Esophagus muscularis mucosa (tissue), 4 donors: ENCODE measurements at regions not wholly inside any gene's neighbourhood (a gene's known extent, or its start where the extent isn't known, plus 50 kb on each side); places are given as distances from the start of the nearest gene placed in this dataset.

Experiments used
- DNase-seq: peaks from one replicate; pipeline ENCODE4 v3.0.0-alpha.2; 2017; ENCODE audit errors: extremely low spot score
- H3K27ac ChIP-seq, 4 donors: fragments of 200-600 bp; sonication (generic); replicated peaks in 1 of 4; 1 replicate in 3 of 4; 2 replicates in 1 of 4; pipeline ENCODE4 v1.5.1; 2016 to 2019; ENCODE audit warnings: mild to moderate bottlenecking in 1 of 4
- H3K27me3 ChIP-seq, 4 donors: fragments of 200-600 bp; sonication (generic); one replicate each; pipeline versions ENCODE4 v1.5.1 to v1.6.0; 2016 to 2019
- H3K36me3 ChIP-seq, 4 donors: fragments of 200-600 bp; sonication (generic); one replicate each; pipeline ENCODE4 v1.5.1; 2016 to 2019
- H3K4me1 ChIP-seq, 4 donors: fragments of 200-600 bp; sonication (generic); one replicate each; pipeline ENCODE4 v1.5.1; 2016 to 2019
- H3K4me3 ChIP-seq, 4 donors: fragments of 200-600 bp; sonication (generic); 1 replicate in 2 of 4; 2 replicates in 2 of 4; pipeline ENCODE4 v1.5.1; 2016 to 2019; ENCODE audit warnings: mild to moderate bottlenecking in 4 of 4, moderate library complexity in 1 of 4
- H3K9me3 ChIP-seq, 4 donors: fragments of 200-600 bp; sonication (generic); 1 replicate in 3 of 4; 2 replicates in 1 of 4; pipeline ENCODE4 v1.5.1; 2016 to 2019
- CTCF ChIP-seq, 3 experiments: fragments of 200-600 bp in 2 of 3; fragments of 450-650 bp in 1 of 3; sonication (generic) in 2 of 3; IDR thresholded peaks; one replicate each; pipeline ENCODE4 v1.5.1; 2017 to 2019; ENCODE audit warnings: antibody characterized with exemption in 3 of 3, mild to moderate bottlenecking in 2 of 3, moderate library complexity in 1 of 3
- EP300 ChIP-seq: sonication (generic); formaldehyde crosslinking; IDR thresholded peaks from one replicate; pipeline ENCODE4 v1.6.1; 2017; ENCODE audit warnings: antibody characterized with exemption
- POLR2A ChIP-seq: fragments of 450-650 bp; IDR thresholded peaks from one replicate; pipeline ENCODE4 v1.6.1; 2017; ENCODE audit warnings: antibody characterized with exemption, moderate library complexity, mild to moderate bottlenecking, low read depth
- POLR2AphosphoS5 ChIP-seq, 2 donors: sonication (generic); formaldehyde crosslinking; IDR thresholded peaks; one replicate each; pipeline ENCODE4 v1.6.1; 2017; ENCODE audit warnings: antibody characterized with exemption in 2 of 2
- WGBS: methylation state at CpG from one replicate; pipeline ENCODE4 v1.1.5; 2018; 5-methylcytosine and 5-hydroxymethylcytosine counted together
- intact Hi-C: fragments of 100-400 bp; cut with DNase I; formaldehyde crosslinking; loops from one replicate; pipeline ENCODE4 v1.15.1; 2023

- intact Hi-C loops, result no loop called here
- Histone ChIP-seq H3K27me3 (no peaks in the 10 kb centered on the region), H3K36me3 (no peaks in the 10 kb centered on the region), H3K4me1 (peaks cover 0 to 3% (median 0%) of the 10 kb centered on the region in 4 donors), H3K9me3 (no peaks in the 10 kb centered on the region), H3K4me3 (no peak overlapping the region), H3K27ac (no peak overlapping the region)
- 58% methylated on average over 4 of the region's 4 CpGs for WGBS
- DNase-seq, result no peak
- no peak for TF ChIP-seq CTCF (IDR thresholded peaks at IDR 0.05)
Observed at GRCh38 chr13:31919971-31920726, 111.4 kb upstream of the FRY start.

GRCh38 chr13:31920727-31921100 is 110.9 kb upstream of the FRY start:
- no peak for DNase-seq
- TF ChIP-seq POLR2A (no peak), EP300 (no peak)
- intact Hi-C loops, result no loop called here
- Histone ChIP-seq H3K36me3 (no peaks in the 10 kb centered on the region), H3K9me3 (no peaks in the 10 kb centered on the region), H3K27me3 (no peaks in the 10 kb centered on the region), H3K4me3 (no peak overlapping the region), H3K27ac (no peak overlapping the region), H3K4me1 (peaks cover 0 to 3% (median 0%) of the 10 kb centered on the region in 4 donors)
- 60% methylated on average over 2 of the region's 2 CpGs for WGBS

GRCh38 chr13:31922724-31923123 is 108.8 kb upstream of the FRY start:
- 97% methylated on average over 1 of the region's 1 CpG for WGBS
- DNase-seq, result no peak
- Histone ChIP-seq H3K4me1 (peaks cover 0 to 5% (median 0%) of the 10 kb centered on the region in 4 donors), H3K27ac (no peak overlapping the region), H3K9me3 (no peaks in the 10 kb centered on the region), H3K36me3 (no peaks in the 10 kb centered on the region), H3K4me3 (no peak overlapping the region), H3K27me3 (no peaks in the 10 kb centered on the region)
- intact Hi-C loops, result no loop called here
- TF ChIP-seq POLR2A, result no peak
- TF ChIP-seq EP300, result no peak
- no peak for TF ChIP-seq POLR2AphosphoS5 (IDR thresholded peaks at IDR 0.05)
- TF ChIP-seq CTCF (IDR thresholded peaks at IDR 0.05), result no peak

GRCh38 chr13:31923134-31923763 is 108.3 kb upstream of the FRY start:
- no peak for DNase-seq
- no peak overlapping the region for H3K27ac ChIP-seq
- no peak overlapping the region for H3K4me3 ChIP-seq
- intact Hi-C loops, result no loop called here
- no peaks in the 10 kb centered on the region for H3K27me3 ChIP-seq
- TF ChIP-seq POLR2A (no peak), EP300 (no peak), CTCF (IDR thresholded peaks at IDR 0.05) (no peak), POLR2AphosphoS5 (IDR thresholded peaks at IDR 0.05) (no peak)
- 88% methylated on average over 3 of the region's 3 CpGs for WGBS
- H3K36me3 ChIP-seq, result no peaks in the 10 kb centered on the region
- H3K9me3 ChIP-seq, result no peaks in the 10 kb centered on the region
- H3K4me1 ChIP-seq, result peaks cover 0 to 6% (median 0%) of the 10 kb centered on the region in 4 donors

- DNase-seq, result no peak
- no peak for TF ChIP-seq POLR2AphosphoS5 (IDR thresholded peaks at IDR 0.05)
- no peak for TF ChIP-seq CTCF (IDR thresholded peaks at IDR 0.05)
- TF ChIP-seq EP300, result no peak
- TF ChIP-seq POLR2A, result no peak
- Histone ChIP-seq H3K4me3 (no peak overlapping the region), H3K4me1 (peaks cover 0 to 6% (median 0%) of the 10 kb centered on the region in 4 donors), H3K36me3 (no peaks in the 10 kb centered on the region), H3K27me3 (no peaks in the 10 kb centered on the region), H3K27ac (no peak overlapping the region), H3K9me3 (no peaks in the 10 kb centered on the region)
- WGBS, result 67% methylated on average over 2 of the region's 2 CpGs
- intact Hi-C loops, result no loop called here
Observed at GRCh38 chr13:31925079-31925478, 106.5 kb upstream of the FRY start.
